GM12878 (cell line): ENCODE measurements at regions not wholly inside any gene's neighbourhood (a gene's known extent, or its start where the extent isn't known, plus 50 kb on each side); places are given as distances from the start of the nearest gene placed in this dataset.

Experiments used
- CTCF ChIP-seq, 3 experiments: IDR thresholded peaks in 2 of 3; conservative IDR thresholded peaks in 1 of 3; 2 replicates each; pipeline ENCODE4 v1.5.1; 2011; ENCODE audit warnings: low read depth in 3 of 3, low read length in 3 of 3, mild to moderate bottlenecking in 3 of 3, control low read depth in 2 of 3, moderate library complexity in 2 of 3, inconsistent platforms in 1 of 3, mixed read lengths in 1 of 3; ENCODE audit not compliant: control insufficient read depth in 2 of 3, insufficient read depth in 1 of 3; ENCODE audit errors: extremely low read depth in 1 of 3
- ESRRA ChIP-seq: IDR thresholded peaks from 2 replicates; pipeline ENCODE4 v1.6.1; 2012; ENCODE audit warnings: mild to moderate bottlenecking, low read length, improper control_type of control experiment
- HCFC1 ChIP-seq: fragments of 150-350 bp; IDR thresholded peaks from 2 replicates; pipeline ENCODE4 v1.6.1; 2014; ENCODE audit warnings: low read length
- MAX ChIP-seq: IDR thresholded peaks from 2 replicates; pipeline ENCODE4 v1.6.1; 2012; ENCODE audit warnings: low read depth, low read length, improper control_type of control experiment
- MLLT1 ChIP-seq: fragments of 450-650 bp; IDR thresholded peaks from 2 replicates; pipeline ENCODE4 v1.6.1; 2016; ENCODE audit warnings: mild to moderate bottlenecking
- PAX8 ChIP-seq: fragments of 450-650 bp; IDR thresholded peaks from 2 replicates; pipeline ENCODE4 v1.6.1; 2017; ENCODE audit warnings: mild to moderate bottlenecking, moderate library complexity
- POLR2A ChIP-seq: IDR thresholded peaks from 2 replicates; pipeline ENCODE4 v1.6.1; 2011; ENCODE audit warnings: low read depth, mild to moderate bottlenecking, low read length
- ZNF207 ChIP-seq: fragments of 450-650 bp; IDR thresholded peaks from 2 replicates; pipeline ENCODE4 v1.6.1; 2014; ENCODE audit warnings: antibody characterized with exemption, mild to moderate bottlenecking, borderline replicate concordance
- TF ChIP-seq, protein P1 (sequence below): IDR thresholded peaks from 2 replicates; pipeline ENCODE4 v1.6.1; 2011; ENCODE audit warnings: borderline replicate concordance, low read depth, mild to moderate bottlenecking, moderate library complexity, low read length; ENCODE audit not compliant: insufficient read depth, poor library complexity, severe bottlenecking

DNA sequence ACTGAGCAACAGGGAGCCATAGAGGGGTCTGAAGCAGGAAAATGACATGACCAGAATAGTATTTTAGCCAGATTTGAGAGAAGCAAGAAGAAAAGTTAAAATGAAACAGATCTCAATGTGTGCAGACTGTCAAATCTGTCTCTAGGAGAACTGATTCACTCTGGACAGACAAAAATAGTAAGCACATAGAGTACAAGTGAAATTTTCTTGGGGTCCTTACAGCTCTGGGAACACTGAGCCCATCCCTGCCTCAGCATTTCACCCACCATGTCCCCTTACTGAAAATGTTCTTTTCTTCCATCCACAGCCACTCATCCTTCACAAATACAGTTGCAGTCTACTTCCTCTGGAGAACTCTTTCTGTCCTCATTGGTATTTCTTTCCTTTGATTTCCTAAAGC, 359.2 kb downstream of the MTX2 start:
- TF ChIP-seq HCFC1: no peak
- no peak for TF ChIP-seq POLR2A
- TF ChIP-seq PAX8: no peak
- TF ChIP-seq ZNF207: no peak
- no peak for TF ChIP-seq CTCF (IDR thresholded peaks at IDR 0.05 in 2 of 3, conservative IDR thresholded peaks at IDR 0.05 in 1 of 3; ENCODE audit: control insufficient read depth in 2 of 3, extremely low read depth in 1 of 3, insufficient read depth in 1 of 3, low read depth in 3 of 3, low read length in 3 of 3)
- TF ChIP-seq, protein P1, sequence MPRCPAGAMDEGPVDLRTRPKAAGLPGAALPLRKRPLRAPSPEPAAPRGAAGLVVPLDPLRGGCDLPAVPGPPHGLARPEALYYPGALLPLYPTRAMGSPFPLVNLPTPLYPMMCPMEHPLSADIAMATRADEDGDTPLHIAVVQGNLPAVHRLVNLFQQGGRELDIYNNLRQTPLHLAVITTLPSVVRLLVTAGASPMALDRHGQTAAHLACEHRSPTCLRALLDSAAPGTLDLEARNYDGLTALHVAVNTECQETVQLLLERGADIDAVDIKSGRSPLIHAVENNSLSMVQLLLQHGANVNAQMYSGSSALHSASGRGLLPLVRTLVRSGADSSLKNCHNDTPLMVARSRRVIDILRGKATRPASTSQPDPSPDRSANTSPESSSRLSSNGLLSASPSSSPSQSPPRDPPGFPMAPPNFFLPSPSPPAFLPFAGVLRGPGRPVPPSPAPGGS: no peak
- TF ChIP-seq ESRRA: no peak
- TF ChIP-seq MLLT1: no peak
- TF ChIP-seq MAX: no peak
